NCI-H1417 (cell line): ENCODE measurements at regions not wholly inside any gene's neighbourhood (a gene's known extent, or its start where the extent isn't known, plus 50 kb on each side); places are given as distances from the start of the nearest gene placed in this dataset.
A peak's percentile ranks its signal among the peaks of the same experiment; 100 is the strongest.

Experiments used
- DNase-seq, 3 experiments: peaks; one replicate each; lab custom pipeline; 2025; lab: John Stamatoyannopoulos, UW

DNA sequence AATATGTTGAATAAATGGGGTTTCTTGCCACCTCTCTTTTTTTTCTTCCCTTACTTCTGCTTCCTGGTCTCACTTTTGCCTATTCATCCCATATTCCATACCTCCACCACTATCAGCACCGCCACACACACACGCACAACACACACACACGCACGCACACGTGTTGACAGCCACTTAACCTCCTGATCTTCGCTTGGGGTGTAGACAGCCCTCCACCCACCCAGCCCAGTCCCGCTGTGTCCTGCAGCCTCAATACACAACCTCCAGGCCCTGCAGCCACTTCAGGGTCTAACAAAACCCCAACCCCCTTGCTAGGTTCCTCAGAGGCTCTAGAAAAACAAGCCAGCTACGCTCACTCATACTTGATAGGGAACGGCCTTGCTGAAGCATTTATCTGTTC is 72.3 kb downstream of the LINC00237 start:
- no peak for DNase-seq

DNA sequence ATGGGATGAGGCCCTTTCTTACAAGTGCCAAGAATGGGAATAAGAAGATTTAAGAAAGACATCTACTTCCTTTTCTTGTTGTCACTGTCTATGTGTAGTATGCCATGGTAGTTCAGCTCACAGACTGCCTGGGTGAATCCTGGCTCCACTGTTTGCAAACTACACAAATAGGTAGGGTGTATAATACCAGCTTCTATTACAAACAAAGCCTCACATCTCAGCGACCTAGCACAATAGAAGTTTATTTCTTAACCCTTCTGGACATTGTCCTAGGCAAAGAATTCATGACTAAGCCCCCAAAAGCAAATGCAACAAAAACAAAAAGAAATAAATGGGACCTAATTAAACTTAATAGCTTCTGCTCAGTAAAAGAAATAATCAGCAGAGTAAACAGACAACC is 74.5 kb downstream of the LINC00237 start:
- peak in 2 of 3 experiments; percentile 8 to 48 for DNase-seq

DNA sequence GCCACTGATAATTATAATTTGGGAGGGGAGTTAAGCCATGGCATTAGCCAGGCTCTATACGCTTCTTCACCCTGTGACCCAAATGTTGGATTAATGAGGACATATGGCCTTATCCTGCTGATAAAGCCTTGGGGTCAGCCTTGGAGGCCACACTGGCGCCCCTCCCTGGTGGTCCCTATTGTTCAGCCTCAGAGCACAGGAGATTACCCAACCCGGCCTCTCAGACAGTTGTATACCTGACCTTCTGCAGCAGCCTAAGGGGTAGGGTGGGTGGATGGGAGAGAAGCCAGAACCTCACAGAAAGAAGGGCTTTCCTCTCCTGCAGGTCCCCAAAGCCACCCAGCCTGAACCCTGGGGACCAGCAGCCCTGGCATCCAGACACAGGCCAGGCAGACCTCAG is 76.8 kb downstream of the LINC00237 start:
- DNase-seq = no peak

DNA sequence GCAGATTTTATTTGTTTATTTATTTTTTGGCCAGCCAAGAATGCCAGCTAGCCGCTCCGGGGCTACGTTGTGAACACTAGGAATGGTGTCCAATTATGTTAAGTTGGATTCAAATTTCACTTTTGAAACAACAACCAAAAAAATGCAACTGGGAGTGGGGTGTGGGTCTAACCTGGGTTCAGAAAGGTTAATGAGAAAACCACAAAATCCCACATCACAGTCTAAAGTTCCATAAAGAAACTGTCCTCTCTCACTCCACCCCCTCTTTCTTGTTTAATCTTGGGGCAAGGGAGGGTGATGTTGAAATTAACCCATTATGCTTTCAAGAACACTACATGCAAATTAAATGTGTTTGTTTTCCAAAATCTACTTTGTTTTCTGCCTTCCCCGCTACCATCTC is 77.2 kb downstream of the LINC00237 start:
- DNase-seq = no peak

DNA sequence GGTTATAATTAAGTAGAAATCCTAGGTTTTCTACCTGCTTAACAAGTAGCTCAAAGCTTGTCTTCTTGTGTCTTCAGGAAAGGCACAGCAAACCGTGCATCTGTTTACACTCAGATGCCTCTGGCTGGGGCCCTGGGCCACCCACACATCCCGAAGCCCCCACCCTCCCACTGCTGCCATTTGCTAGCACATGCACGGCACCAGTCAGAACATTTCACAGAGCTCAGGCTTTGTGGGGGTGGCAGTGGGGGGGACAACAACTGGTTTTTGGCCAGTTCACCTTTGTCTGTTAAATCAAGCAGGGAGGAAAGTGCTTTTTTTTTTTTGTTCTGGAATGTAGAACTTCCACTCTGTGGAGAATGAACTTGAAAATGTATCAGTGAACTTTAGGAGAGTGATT is 77.7 kb downstream of the LINC00237 start:
- no peak for DNase-seq

DNA sequence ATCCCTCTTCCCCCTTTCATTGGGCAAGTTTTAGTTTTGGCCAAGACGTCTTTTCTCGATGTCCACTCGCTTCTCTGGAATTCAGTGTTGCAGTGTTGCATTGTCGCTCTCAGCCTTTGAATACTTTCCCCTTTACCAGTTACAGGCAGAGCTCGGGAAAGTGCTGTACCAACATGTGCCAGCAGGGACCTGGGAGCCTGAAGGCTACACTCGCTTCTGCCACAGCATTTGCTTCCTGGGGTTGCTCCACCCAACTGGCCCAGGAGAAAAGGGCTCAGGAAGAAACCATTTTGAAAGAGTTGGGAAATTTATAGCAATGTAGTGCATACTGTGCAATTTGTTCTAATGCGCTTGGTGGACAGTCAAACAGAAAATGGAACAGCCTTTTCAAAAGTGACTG is 78.6 kb downstream of the LINC00237 start:
- no peak for DNase-seq

DNA sequence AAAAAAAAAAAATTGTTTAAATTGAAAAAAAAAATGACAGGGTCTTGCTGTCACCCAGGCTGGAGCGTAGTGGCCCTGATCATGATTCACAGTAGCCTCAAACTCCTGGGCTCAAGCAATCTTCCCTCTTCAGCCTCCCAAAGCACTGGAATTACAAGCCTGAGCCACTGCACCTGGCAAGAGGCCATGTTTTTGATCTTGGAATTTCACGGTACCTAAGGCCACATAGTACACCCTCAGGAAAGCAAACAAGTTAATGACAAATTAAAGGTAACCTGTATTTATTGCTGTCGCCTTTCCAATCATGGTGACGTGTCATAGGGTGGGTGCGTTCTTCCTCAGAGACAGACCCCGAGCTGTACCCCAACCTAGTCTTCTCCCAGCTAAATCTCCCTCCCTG is 79.2 kb downstream of the LINC00237 start:
- DNase-seq = no peak

DNA sequence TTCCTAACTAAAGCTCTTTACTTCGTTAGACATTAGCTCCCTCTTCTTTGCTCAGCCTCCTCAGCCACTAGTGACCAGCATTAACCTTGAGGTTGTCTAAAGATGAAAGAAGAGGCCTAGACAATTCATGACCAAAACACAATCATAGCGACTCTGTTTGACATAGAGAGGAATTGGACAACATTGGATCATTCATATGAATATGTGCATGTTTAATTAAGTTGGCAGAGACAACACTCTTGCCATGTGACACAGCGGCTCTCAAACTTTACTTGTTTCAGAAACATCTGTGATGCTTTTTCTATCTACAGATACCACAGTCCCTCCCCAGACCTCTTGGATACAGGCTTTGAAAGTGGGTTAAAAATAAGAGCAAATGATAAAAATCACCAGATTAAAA is 81.7 kb downstream of the LINC00237 start:
- DNase-seq = no peak

DNA sequence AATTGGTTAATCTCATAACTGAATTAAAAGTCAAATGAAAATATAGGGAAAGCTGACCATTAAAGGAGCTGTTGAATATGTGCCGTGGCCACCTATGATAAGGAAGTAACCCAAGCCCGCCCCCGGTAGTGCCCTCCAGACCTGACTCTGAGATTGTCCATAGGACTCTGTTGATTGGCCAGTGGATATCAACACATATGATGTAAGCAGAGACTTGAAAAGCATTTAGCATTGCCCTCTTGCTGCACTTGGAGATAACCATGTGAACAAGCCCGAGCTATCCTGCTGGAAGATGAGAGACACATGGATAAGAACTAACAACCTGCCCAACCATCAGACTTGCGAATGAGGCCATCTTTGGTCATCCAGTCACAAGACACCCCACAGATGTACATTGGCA is 83.2 kb downstream of the LINC00237 start:
- DNase-seq = no peak

DNA sequence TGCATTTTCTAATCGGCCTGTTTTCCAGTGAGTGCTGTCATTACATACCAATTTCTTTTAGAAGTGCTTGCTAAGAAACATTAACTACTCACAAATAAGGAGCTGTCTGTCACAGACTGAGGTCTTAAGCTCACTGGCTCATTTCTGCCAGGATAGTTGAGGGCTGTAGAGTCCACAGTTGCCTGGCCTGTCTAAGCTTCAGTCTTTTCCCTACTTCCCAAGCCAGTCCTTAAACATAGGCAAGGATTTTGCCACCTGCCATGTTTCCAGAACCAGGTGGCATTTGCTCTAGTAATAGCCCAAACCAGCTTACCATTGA is 84.7 kb downstream of the LINC00237 start:
- no peak for DNase-seq

DNA sequence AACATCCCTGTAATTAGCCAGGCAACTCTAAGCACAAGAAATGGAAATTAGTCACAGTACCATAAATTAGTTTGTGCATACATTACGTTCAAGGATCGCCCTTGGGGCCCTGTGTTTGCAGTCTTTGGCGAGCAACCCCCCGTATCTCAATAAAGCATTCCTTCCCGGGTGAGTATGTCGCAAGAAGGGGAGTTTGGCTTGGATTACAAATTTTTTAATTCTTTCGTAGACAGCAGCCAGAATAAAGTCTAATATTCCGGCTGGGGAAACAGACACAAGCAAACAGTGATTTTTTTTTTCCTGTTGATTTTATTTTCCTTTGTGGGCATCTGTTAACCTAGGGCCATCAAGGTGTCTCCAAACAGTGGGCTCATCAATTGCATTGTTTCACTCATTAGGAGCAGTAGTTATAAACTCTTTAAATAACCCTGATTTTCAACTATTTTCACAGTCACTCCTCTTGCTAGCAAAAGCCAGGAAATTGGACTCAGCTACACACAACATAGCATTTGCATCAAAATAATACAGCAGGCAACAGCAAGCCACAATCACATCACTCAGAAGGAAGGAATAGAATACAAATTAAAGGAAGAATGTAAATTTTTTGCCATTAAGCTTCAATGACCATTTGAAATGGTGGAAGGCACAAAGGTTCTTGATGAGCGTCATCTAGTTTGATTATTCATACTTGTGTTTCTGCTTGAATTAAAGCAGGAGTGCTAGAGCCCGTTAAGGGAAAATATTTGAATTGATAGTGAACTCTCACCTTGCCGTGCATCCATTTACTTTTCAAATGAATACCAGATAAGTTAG is 85.3 kb downstream of the LINC00237 start:
- DNase-seq = no peak

DNA sequence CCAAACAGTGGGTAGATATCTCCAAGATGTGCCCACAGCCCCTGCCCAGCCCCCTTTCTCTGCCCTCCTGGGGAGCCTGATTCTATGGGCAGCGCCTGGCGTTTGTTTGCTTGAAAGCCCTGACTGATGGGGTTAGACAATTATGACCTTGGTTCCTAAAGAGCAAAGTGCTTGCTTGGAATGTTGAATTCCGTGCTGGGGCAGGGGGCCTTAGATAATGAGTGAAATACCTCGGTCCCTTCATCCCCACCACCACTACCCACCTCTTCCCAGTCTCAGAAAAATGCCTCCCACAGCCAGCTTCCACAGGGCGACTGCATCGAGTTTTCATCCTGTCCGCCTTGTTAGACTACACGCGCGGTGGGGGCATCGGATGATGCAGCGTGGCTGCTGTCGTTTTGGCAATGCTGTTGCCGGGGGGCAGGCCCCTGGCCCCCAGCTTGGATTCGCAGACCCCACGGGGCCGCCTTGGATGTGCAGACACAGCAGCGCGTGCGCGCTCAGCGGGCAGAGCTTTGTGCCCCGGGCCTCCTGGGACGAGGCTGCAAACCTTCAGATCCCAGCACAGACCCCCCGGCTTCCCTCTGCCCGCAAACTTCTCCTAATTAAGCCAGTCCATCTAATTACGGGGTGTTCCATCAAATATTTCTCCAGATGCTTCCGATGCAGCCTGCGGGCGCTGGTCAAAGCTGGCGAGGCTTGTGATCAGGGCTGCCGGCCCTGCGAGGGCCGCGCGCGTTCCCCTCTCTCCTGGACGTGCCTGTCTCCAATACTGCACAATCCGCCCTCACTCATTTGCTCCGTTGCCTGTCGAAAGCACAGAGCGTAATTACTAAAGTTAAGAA is 86.1 kb downstream of the LINC00237 start:
- DNase-seq = no peak

DNA sequence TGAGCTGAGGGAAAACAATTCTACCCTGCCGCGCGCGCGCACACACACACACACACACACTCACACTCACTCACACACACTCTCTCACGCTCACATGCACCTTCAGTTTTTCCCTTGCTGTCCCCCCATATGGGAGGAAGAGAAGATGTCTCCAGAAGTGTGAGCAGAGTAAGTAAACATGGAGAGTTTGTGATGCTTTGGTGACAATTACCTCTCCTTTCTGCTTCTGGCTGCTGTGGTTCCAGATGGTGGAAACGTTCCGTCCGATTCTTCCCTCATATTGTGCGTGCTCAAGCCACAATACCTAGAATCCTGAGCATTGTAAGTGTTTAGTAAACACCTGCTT is 86.7 kb downstream of the LINC00237 start:
- peak in 1 of 3 experiments; percentile 14 for DNase-seq

DNA sequence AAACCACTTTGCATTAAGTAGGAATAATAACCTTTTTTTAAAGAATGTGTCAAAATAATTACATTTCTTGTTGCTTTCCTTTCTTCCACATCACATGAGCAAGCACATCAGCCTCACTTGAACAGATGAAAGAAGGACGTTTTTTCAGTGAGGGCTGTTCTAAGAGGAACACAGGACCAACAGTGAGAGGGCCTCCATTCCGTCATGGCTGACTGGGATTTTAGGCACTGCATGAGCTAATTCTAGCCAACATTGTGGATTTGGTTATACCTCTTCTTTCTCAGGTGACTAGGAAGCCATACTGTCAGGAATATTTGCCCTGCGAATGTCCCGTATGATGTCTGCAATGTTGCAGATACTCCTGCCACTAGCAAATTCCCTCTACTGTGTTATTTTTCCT is 87.6 kb downstream of the LINC00237 start:
- DNase-seq = peak in 1 of 3 experiments; percentile 24

DNA sequence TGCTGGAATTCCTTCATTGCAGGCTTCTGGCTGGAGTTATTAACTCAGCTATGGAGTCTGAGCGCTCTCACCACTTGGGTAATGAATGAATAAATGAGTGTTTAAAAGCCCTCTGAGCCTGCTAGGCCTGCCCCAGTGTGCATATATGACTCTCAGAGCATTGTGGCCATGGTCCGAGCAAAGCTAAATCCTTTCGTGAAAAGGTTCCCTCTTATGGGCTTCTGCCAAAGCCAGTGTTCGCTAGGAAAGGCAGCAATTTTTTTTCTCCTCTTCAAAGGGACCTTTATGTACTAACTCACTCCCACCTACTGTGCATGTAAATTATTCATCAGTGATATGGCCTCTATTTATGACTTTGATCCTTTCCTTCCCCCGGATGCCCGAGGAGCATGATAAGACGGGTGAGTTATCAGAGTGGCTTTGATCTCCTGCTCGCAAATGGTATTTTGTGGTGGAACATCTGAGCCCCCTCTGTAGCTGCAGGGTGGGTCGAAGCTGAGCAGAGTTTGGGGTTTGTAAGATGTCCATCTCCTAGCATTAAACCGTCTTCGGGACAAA is 88.6 kb downstream of the LINC00237 start:
- no peak for DNase-seq

DNA sequence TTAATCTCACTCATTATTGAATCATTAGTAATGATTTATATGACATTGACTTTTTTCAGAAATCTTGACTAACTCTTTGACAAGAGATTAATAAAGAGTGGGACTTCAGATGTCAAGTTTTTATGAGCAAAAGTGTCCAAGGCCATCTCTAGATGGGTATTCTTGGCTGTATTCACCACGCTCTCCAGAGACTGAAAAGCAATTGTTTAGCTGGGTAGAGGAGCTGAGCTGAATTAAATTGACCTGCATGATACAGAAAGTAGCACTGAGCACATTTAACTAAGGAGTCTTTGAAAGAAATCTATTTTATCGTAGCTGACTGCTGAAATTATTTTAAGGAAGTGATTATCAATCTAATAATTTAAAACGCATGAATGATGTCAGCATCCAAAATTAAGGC is 89.4 kb downstream of the LINC00237 start:
- DNase-seq = no peak

DNA sequence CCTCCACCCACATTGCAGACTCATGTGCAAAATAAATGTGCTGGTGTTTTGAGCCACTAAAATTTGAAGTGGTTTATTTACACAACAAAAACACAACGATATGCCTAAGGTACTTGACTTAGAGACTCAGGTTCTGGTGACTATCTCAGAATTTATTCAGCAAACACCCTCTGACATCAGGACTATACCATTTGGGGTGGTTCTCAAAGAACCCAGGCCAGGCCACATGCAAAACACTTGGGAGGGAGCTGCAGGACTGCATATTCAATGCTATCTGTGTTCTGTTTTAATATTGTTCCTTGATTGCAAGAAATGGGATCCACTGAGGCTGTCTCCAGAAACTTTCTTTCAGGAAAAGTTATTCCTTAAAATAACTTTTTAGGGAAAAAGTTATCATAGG is 91.6 kb downstream of the LINC00237 start:
- no peak for DNase-seq

DNA sequence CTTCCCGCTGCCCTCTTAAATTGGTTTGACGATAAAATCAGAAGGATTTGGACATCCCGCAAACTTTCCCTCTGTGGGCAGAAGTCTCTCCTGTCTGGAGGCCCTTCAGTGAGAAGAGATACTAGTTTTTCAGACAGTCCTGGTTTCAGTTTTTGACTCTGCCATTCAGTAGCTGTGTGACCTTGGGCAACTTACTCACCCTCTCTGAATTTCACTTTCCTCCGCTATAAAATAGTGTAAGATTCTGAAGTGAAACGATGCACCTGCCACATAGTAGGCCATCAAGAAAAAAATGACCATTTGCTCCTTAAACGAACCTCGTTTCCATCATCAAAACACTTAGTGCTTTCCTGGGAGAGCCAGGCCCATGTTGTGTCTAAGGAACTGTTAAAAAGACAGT is 97.2 kb downstream of the LINC00237 start:
- DNase-seq = no peak

DNA sequence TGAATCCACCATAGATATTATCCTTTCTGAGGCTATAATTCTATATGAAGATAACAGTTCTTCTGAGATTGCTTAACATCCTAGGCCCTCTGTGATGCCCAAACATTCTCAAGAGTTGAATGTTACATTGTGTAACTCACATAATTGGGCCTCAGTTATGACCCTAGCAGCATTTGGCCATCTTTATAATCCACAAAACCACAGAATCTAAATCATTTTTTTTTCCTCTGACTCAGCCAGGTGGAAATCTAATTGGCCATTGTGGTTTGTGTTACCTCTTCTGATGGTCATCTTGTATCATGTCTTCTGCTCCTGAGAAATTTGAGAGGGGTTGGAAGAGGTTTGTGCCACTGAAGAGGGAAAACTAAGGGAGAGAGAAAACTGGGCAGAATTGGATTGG is 99.5 kb downstream of the LINC00237 start:
- no peak for DNase-seq

DNA sequence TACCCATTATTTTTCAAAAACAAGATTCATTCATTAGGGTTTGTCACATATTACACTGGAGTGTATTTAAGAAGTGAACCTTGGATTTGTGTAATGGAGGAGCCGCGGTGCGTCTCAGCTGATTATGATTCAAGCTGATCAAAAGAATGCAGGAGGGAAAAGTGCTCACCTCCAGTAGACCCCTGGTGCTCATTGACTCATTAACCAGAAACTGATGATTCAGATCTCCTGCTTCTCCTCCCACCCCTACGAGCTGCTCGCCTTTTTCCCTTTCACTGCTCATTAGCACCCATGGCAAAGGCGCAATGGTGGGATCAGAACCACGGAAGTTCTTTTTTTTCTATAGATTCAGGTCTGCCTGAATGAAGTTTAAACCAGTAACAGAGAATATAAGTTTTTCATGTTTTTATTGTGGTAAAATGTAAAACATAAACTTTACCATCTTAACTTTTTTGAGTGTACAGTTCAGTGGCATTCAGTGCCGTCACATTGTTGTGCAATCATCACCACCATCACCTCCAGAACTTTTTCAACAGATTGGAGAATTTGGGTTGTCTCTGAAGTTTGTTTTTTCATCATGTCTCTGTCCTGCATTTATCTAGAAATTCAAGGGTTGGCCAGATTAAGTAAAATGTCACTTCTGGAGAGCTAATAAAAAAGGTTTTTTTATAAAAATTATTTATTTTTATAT is 101.6 kb downstream of the LINC00237 start:
- no peak for DNase-seq

DNA sequence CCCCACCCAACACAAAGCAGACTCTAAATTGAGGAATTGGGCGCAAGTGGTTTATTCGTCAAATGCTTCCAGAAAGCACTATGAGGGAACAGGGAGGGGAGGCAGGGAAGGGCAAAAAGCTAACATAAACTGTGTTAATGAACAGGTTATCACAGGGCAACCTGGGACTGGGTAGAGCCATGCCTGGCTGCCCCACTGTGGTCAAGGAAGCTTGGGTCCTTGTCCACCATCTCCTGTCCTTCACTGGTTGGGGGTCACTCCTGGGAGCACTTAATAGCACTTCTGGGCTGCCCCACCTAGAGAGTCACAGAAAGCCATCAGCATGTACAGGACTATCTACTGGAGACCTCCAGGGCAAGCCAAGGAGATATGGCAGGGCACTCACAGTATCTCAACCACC is 102.3 kb downstream of the LINC00237 start:
- DNase-seq = no peak

DNA sequence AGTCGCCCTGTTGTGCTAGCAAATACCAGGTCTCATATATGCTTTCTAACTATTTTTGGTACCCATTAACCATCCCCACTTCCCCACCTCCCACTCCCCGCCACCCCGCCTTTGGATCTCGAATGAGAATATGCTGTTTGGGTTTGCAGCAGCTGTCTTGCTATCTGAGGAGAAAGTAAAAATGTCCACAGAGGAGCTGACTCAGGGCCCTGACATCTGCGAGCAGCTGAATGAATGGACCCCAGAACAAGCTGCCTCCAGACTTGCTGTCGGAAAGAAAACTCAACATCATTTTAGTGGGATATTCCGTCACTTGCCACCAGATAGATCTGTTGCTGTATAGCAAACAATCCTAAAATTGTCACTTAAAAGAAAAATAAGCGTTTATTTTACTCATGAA is 103.7 kb downstream of the LINC00237 start:
- DNase-seq = no peak

DNA sequence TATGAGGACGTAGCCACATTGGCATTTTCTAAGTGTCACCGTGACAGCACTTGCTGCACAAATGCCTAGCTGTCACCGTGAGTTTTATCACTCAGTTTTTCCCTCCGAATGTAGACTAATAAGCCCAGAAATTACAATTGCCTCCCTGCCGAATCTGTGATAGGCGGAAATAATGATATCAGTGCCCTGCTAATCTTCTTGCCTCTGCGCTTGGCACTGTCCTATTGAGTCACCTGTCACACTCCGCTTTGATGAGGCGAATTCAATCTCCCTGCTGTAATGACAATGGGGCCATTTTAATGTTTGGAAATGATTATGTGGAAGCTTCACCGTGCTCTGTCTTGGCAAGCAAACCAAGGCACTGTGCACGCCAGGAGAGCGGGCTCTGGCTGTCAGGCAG is 112.8 kb downstream of the LINC00237 start:
- no peak for DNase-seq
